ENCODE measurements at regions not wholly inside any gene's neighbourhood (a gene's known extent, or its start where the extent isn't known, plus 50 kb on each side); places are given as distances from the start of the nearest gene placed in this dataset.

DNA sequence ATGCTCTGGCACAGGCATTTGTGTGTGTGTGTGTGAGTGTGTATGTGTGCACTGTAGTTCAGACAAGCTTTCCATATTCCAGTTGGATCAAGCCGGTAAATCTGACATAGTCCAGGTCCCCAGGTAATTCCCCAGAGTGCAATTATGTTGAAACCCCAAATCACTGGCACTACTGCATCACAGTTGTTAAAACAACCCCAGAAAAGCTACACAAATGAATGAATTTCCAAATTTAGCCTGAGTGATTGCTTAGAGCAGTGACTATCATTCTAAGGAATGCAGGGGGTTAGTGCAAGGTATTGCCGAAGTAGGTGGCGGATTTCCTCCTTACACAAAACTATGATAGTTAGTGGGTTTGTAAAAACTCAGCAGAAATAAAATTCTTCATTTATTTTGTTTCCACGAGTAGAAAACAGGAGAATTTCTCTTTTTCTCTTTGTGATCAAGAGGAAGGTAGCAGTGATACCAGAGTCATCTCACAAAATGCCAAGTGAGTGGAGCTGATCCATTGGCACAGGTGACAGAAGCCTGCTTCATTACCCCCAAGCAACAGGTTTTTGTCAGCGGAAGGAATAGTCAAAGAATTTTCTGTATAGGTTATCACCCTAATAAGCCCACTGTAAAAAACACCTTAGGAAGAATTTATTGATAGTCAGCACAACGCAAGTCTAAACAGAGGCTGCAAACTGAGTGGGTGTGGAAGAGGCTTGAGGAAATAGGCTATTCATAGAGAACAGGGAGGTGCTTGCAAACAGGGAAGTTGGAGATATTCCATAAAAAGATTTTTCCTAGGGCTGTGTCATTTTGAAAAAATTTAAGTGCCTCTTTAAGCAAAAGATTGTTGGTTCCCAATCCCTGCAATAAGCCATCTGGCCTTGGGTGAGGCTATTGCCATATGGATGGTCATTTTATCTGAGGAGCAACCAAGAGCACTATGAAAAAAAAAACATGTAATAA, 385.1 kb downstream of the CHSY3 start:
- H3K4me3 ChIP-seq, result no peak overlapping the region
- no peak for TF ChIP-seq EZH2 (IDR thresholded peaks at IDR 0.05; ENCODE audit: low read depth)
- intact Hi-C loops (cut with micrococcal nuclease; ENCODE audit: unreplicated experiment), result loop anchor here (10.0 kb wide), 1 partner anchor 255 kb away; no protein-coding TSS in a partner anchor
- BruUV-seq (replicated peaks), result no TSS peak
- ChIA-PET CTCF (interaction anchor here (0.7 kb wide), 1 partner anchor 148 kb away, joined by 4 read pairs; no protein-coding TSS in a partner anchor), POLR2A (ENCODE audit: unreplicated experiment) (no interaction called here)
- H2AFZ ChIP-seq, result no peak overlapping the region; the same call in 1 of the 2 replicates
- no peaks in the 10 kb centered on the region for H3K27me3 ChIP-seq (ENCODE audit: insufficient read depth, low read depth)
- no peaks in the 10 kb centered on the region for H4K20me1 ChIP-seq (ENCODE audit: insufficient read depth)
- H3K4me2 ChIP-seq, result peak overlapping the region; percentile 58
- H3K9me2 ChIP-seq (ENCODE audit: insufficient read depth), result no peaks in the 10 kb centered on the region; the same call in 1 of the 2 replicates
- H3K27ac ChIP-seq, result no peak overlapping the region
- H3K36me3 ChIP-seq (ENCODE audit: low read depth), result no peaks in the 10 kb centered on the region
- H3K9me3 ChIP-seq (ENCODE audit: insufficient read depth, low read depth), result no peaks in the 10 kb centered on the region
- no peaks in the 10 kb centered on the region for H3K79me2 ChIP-seq (ENCODE audit: low read depth)
- peak in 1 of 2 experiments; percentile 12 for DNase-seq
- no peaks in the 10 kb centered on the region for H3F3A ChIP-seq (ENCODE audit: insufficient read depth, low read depth)
- peaks cover 9% of the 10 kb centered on the region; the same call in 1 of the 2 replicates for H3K4me1 ChIP-seq (replicated peaks; ENCODE audit: insufficient read depth)

DNA sequence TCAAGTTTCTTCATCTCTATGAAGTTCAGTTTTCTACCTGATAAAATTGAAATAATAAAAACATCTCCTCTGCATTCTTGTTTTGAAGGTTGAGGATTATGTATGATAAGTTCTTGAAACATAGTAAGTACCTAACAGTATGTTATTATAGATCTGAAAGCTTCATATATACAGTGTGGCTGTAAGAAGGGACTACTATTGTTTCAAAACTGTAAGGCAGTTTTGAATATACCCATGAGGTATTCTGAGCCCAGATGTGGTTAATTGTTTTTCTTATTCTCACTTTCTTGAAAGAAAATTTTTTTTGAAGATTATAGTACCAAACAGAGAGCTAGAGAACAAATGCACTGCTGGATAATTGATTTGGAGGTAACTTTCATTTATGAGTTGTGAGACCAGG, 383.2 kb downstream of the CHSY3 start:
- TF ChIP-seq, protein P1, sequence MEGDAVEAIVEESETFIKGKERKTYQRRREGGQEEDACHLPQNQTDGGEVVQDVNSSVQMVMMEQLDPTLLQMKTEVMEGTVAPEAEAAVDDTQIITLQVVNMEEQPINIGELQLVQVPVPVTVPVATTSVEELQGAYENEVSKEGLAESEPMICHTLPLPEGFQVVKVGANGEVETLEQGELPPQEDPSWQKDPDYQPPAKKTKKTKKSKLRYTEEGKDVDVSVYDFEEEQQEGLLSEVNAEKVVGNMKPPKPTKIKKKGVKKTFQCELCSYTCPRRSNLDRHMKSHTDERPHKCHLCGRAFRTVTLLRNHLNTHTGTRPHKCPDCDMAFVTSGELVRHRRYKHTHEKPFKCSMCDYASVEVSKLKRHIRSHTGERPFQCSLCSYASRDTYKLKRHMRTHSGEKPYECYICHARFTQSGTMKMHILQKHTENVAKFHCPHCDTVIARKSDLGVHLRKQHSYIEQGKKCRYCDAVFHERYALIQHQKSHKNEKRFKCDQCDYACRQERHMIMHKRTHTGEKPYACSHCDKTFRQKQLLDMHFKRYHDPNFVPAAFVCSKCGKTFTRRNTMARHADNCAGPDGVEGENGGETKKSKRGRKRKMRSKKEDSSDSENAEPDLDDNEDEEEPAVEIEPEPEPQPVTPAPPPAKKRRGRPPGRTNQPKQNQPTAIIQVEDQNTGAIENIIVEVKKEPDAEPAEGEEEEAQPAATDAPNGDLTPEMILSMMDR (conservative IDR thresholded peaks at IDR 0.05), result no peak
- TF ChIP-seq EZH2 (IDR thresholded peaks at IDR 0.05; ENCODE audit: low read depth), result no peak
- Histone ChIP-seq H3K27me3 (ENCODE audit: insufficient read depth, low read depth) (no peaks in the 10 kb centered on the region), H3K4me1 (replicated peaks; ENCODE audit: insufficient read depth) (peaks cover 9% of the 10 kb centered on the region; the same call in 1 of the 2 replicates), H3K36me3 (ENCODE audit: low read depth) (no peaks in the 10 kb centered on the region), H3K4me3 (no peak overlapping the region), H4K20me1 (ENCODE audit: insufficient read depth) (no peaks in the 10 kb centered on the region), H2AFZ (no peak overlapping the region), H3K27ac (no peak overlapping the region), H3F3A (ENCODE audit: insufficient read depth, low read depth) (no peaks in the 10 kb centered on the region), H3K9me2 (ENCODE audit: insufficient read depth) (no peaks in the 10 kb centered on the region; the same call in 1 of the 2 replicates), H3K4me2 (no peak overlapping the region), H3K9me3 (ENCODE audit: insufficient read depth, low read depth) (no peaks in the 10 kb centered on the region), H3K79me2 (ENCODE audit: low read depth) (no peaks in the 10 kb centered on the region)
- CTCF ChIA-PET, result no interaction called here
- intact Hi-C loops (cut with micrococcal nuclease; ENCODE audit: unreplicated experiment), result loop anchor here (10.0 kb wide), 1 partner anchor 257 kb away; no protein-coding TSS in a partner anchor
- POLR2A ChIA-PET (ENCODE audit: unreplicated experiment), result no interaction called here
- DNase-seq, result no peak
- BruUV-seq (replicated peaks), result no TSS peak

DNA sequence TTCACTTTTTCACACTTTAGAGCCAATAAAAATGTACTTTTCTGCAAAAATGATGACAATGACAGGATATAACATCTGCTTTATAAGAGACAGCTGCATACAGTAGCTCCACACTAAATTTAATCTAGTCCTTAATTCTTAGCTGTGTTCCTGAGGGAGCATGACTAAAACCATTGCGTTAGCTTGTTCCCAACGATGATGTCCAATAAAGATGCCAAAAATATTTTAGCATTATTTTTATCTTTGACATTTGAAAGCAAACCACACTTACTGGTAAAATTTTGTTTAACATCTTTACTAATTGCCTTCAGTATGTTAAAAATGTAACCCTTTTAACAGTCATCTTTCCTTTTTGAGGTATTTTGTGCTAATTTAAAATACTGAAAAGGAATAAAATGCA, 382.7 kb downstream of the CHSY3 start:
- no peaks in the 10 kb centered on the region for H3K36me3 ChIP-seq (ENCODE audit: low read depth)
- CTCF ChIA-PET, result no interaction called here
- H3K9me2 ChIP-seq (ENCODE audit: insufficient read depth), result no peaks in the 10 kb centered on the region; the same call in 1 of the 2 replicates
- H3K4me3 ChIP-seq, result no peak overlapping the region
- no peak overlapping the region for H3K27ac ChIP-seq
- peaks cover 9% of the 10 kb centered on the region; the same call in 1 of the 2 replicates for H3K4me1 ChIP-seq (replicated peaks; ENCODE audit: insufficient read depth)
- DNase-seq, result no peak
- H3K9me3 ChIP-seq (ENCODE audit: insufficient read depth, low read depth), result no peaks in the 10 kb centered on the region
- TF ChIP-seq, protein P1 (conservative IDR thresholded peaks at IDR 0.05), result no peak
- no peak for TF ChIP-seq EZH2 (IDR thresholded peaks at IDR 0.05; ENCODE audit: low read depth)
- H3K79me2 ChIP-seq (ENCODE audit: low read depth), result no peaks in the 10 kb centered on the region
- no peak overlapping the region for H2AFZ ChIP-seq
- no peaks in the 10 kb centered on the region for H4K20me1 ChIP-seq (ENCODE audit: insufficient read depth)
- H3F3A ChIP-seq (ENCODE audit: insufficient read depth, low read depth), result no peaks in the 10 kb centered on the region
- intact Hi-C loops (cut with micrococcal nuclease; ENCODE audit: unreplicated experiment), result loop anchor here (10.0 kb wide), 1 partner anchor 258 kb away; no protein-coding TSS in a partner anchor
- no TSS peak for BruUV-seq (replicated peaks)
- H3K4me2 ChIP-seq, result no peak overlapping the region
- H3K27me3 ChIP-seq (ENCODE audit: insufficient read depth, low read depth), result no peaks in the 10 kb centered on the region
- POLR2A ChIA-PET (ENCODE audit: unreplicated experiment), result no interaction called here
